Panc1 (cell line): ENCODE measurements at regions not wholly inside any gene's neighbourhood (a gene's known extent, or its start where the extent isn't known, plus 50 kb on each side); places are given as distances from the start of the nearest gene placed in this dataset.

Experiments used
- ATAC-seq: fragments of 200-7000 bp; cut with Tn5 transposase; 2 replicates; pipeline ENCODE4 v1.9.1; 2020; ENCODE audit warnings: mild to moderate bottlenecking, moderate library complexity
- BruUV-seq: library from RNA; stranded (reverse); fragments of 400-500 nt; replicated peaks from 2 replicates; lab custom pipeline; 2021; lab: Mats Ljungman, UMichigan
- CTCF ChIA-PET: fragments of 300-600 bp; sonication (Branson Sonifier 250); formaldehyde crosslinking; loops from one replicate; lab custom pipeline; 2022; ENCODE audit warnings: antibody characterized with exemption; lab: Charles Lee
- POLR2A ChIA-PET: fragments of 300-600 bp; sonication (Branson Sonifier 250); formaldehyde crosslinking; loops from one replicate; lab custom pipeline; 2022; ENCODE audit warnings: antibody characterized with exemption; lab: Charles Lee
- DNase-seq: peaks from one replicate; pipeline ENCODE4 v3.0.0-alpha.2; 2010; ENCODE audit warnings: low read depth, low spot score
- H3K27ac ChIP-seq: 2 replicates; pipeline ENCODE4 v1.5.1; 2011; ENCODE audit warnings: mild to moderate bottlenecking, low read length, inconsistent platforms
- H3K27me3 ChIP-seq: fragments of 200-500 bp; sonication (Bioruptor generic); 2 replicates; pipeline ENCODE4 v1.6.0; 2014; ENCODE audit warnings: low read length, inconsistent platforms; ENCODE audit not compliant: control insufficient read depth, insufficient read depth
- H3K36me3 ChIP-seq: fragments of 200-500 bp; sonication (Bioruptor generic); 2 replicates; pipeline ENCODE4 v1.5.1; 2014; ENCODE audit warnings: inconsistent platforms, mild to moderate bottlenecking, low read length, moderate library complexity; ENCODE audit not compliant: control insufficient read depth, insufficient read depth
- H3K4me1 ChIP-seq: 2 replicates; pipeline ENCODE4 v1.5.1; 2011; ENCODE audit warnings: inconsistent platforms, mild to moderate bottlenecking, low read length, moderate library complexity; ENCODE audit not compliant: control insufficient read depth, insufficient read depth
- H3K4me3 ChIP-seq, 2 experiments: 2 replicates each; pipeline ENCODE4 v1.5.1; 2011 to 2012; ENCODE audit warnings: low read depth in 2 of 2, low read length in 2 of 2, mild to moderate bottlenecking in 2 of 2, inconsistent platforms in 1 of 2, moderate library complexity in 1 of 2
- H3K9me3 ChIP-seq: fragments of 200-500 bp; sonication (Bioruptor generic); 2 replicates; pipeline ENCODE4 v1.5.1; 2014; ENCODE audit warnings: low read depth, mild to moderate bottlenecking, inconsistent platforms, low read length, moderate library complexity; ENCODE audit not compliant: control insufficient read depth, insufficient read depth
- POLR2AphosphoS5 ChIP-seq: IDR thresholded peaks from 2 replicates; pipeline ENCODE4 v1.6.1; 2012; ENCODE audit warnings: mild to moderate bottlenecking, low read depth, low read length, moderate library complexity
- SIN3A ChIP-seq: IDR thresholded peaks from 2 replicates; pipeline ENCODE4 v1.6.1; 2012; ENCODE audit warnings: low read depth, mild to moderate bottlenecking, low read length, moderate library complexity, borderline replicate concordance; ENCODE audit not compliant: insufficient read depth
- TCF7L2 ChIP-seq: IDR thresholded peaks from 2 replicates; pipeline ENCODE4 v1.6.1; 2011; ENCODE audit warnings: mild to moderate bottlenecking, low read depth, low read length, inconsistent platforms
- in situ Hi-C: cut with HindIII; loops from 2 replicates; pipeline ENCODE4 v1.10.0; 2016; ENCODE audit warnings: low sequenced_read_pairs, low pct_unique_long_range_greater_than_20kb
- intact Hi-C: fragments of 100-400 bp; cut with micrococcal nuclease; formaldehyde crosslinking; loops from one replicate; pipeline ENCODE4 v1.10.0; 2022; ENCODE audit not compliant: unreplicated experiment
- TF ChIP-seq, protein P1 (sequence below), 2 experiments: IDR thresholded peaks; 2 replicates each; pipeline ENCODE4 v1.6.1; 2011 to 2012; ENCODE audit warnings: low read depth in 2 of 2, control low read depth in 1 of 2, low read length in 1 of 2, mild to moderate bottlenecking in 1 of 2, moderate library complexity in 1 of 2; ENCODE audit not compliant: insufficient read depth in 1 of 2
- TF ChIP-seq, protein P2 (sequence below): fragments of 450-650 bp; IDR thresholded peaks from 2 replicates; pipeline ENCODE4 v1.5.1; 2017; ENCODE audit warnings: mild to moderate bottlenecking

DNA sequence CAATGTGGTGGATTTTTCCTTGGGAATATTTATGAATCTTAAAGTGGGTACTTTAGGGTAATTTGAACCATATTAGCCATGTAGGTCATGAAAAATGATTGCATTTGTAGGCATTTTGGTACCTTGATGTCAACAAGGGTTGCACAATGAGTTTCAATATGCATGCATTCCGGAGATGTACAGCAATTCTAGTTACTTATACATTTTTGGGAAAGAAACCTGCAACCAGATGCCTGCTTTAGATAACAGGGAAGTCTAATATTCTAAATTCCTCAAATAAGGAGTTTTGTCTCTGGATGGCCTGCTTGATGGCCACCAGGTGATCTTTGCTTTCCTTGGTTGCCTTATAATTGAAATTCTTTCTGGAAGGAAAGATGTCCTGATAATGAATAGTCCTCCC lies 240.5 kb upstream of the SETMAR start:
- ATAC-seq = no peak
- TF ChIP-seq POLR2AphosphoS5 (no peak), SIN3A (no peak), TCF7L2 (no peak)
- TF ChIP-seq, protein P1, sequence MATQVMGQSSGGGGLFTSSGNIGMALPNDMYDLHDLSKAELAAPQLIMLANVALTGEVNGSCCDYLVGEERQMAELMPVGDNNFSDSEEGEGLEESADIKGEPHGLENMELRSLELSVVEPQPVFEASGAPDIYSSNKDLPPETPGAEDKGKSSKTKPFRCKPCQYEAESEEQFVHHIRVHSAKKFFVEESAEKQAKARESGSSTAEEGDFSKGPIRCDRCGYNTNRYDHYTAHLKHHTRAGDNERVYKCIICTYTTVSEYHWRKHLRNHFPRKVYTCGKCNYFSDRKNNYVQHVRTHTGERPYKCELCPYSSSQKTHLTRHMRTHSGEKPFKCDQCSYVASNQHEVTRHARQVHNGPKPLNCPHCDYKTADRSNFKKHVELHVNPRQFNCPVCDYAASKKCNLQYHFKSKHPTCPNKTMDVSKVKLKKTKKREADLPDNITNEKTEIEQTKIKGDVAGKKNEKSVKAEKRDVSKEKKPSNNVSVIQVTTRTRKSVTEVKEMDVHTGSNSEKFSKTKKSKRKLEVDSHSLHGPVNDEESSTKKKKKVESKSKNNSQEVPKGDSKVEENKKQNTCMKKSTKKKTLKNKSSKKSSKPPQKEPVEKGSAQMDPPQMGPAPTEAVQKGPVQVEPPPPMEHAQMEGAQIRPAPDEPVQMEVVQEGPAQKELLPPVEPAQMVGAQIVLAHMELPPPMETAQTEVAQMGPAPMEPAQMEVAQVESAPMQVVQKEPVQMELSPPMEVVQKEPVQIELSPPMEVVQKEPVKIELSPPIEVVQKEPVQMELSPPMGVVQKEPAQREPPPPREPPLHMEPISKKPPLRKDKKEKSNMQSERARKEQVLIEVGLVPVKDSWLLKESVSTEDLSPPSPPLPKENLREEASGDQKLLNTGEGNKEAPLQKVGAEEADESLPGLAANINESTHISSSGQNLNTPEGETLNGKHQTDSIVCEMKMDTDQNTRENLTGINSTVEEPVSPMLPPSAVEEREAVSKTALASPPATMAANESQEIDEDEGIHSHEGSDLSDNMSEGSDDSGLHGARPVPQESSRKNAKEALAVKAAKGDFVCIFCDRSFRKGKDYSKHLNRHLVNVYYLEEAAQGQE (IDR thresholded peaks at IDR 0.05; ENCODE audit: insufficient read depth in 1 of 2, low read depth in 2 of 2, low read length in 1 of 2) = no peak
- TF ChIP-seq, protein P2, sequence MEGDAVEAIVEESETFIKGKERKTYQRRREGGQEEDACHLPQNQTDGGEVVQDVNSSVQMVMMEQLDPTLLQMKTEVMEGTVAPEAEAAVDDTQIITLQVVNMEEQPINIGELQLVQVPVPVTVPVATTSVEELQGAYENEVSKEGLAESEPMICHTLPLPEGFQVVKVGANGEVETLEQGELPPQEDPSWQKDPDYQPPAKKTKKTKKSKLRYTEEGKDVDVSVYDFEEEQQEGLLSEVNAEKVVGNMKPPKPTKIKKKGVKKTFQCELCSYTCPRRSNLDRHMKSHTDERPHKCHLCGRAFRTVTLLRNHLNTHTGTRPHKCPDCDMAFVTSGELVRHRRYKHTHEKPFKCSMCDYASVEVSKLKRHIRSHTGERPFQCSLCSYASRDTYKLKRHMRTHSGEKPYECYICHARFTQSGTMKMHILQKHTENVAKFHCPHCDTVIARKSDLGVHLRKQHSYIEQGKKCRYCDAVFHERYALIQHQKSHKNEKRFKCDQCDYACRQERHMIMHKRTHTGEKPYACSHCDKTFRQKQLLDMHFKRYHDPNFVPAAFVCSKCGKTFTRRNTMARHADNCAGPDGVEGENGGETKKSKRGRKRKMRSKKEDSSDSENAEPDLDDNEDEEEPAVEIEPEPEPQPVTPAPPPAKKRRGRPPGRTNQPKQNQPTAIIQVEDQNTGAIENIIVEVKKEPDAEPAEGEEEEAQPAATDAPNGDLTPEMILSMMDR = no peak
- H3K36me3 ChIP-seq = no peaks in the 10 kb centered on the region
- H3K27ac ChIP-seq = no peak overlapping the region
- DNase-seq = no peak
- CTCF ChIA-PET = no interaction called here
- in situ Hi-C loops = no loop called here
- H3K9me3 ChIP-seq = no peaks in the 10 kb centered on the region
- POLR2A ChIA-PET = no interaction called here
- no peak overlapping the region for H3K4me3 ChIP-seq
- H3K4me1 ChIP-seq = no peaks in the 10 kb centered on the region
- H3K27me3 ChIP-seq = no peaks in the 10 kb centered on the region
- intact Hi-C loops = no loop called here
- no TSS peak for BruUV-seq

DNA sequence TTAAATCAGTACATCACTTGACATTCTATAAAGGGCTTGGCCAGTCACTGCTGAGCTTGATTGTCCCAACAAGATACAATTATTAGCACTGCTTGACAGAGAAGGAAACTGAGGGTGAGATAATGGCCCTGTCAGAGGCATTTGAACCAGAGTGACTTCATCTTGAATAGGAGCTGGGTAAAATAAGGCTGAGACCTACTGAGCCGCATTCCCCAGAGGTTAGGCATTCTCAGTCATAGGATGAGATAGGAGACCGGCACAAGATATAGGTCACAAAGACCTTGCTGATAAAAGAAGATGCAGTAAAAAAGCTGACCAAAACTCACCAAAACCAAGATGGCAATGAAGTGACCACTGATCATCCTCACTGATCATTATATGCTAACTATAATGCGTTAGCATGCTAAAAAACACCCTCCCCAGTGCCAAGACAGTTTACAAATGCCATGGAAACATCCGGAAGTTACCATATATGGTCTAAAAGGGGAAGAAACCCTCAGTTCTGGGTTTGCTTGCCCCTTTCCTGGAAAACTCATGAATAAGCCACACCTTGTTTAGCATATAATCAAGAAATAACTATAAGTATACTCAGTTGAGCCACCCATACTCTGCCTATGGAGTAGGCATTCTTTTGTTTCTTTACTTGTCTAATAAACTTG lies 239.1 kb upstream of the SETMAR start:
- no peaks in the 10 kb centered on the region for H3K4me1 ChIP-seq
- ChIA-PET CTCF (no interaction called here), POLR2A (no interaction called here)
- H3K36me3 ChIP-seq = no peaks in the 10 kb centered on the region
- ATAC-seq (no peak), DNase-seq (no peak)
- no peaks in the 10 kb centered on the region for H3K27me3 ChIP-seq
- no peak overlapping the region for H3K4me3 ChIP-seq
- in situ Hi-C loops = no loop called here
- no peaks in the 10 kb centered on the region for H3K9me3 ChIP-seq
- TF ChIP-seq, protein P1 (IDR thresholded peaks at IDR 0.05; ENCODE audit: insufficient read depth in 1 of 2, low read depth in 2 of 2, low read length in 1 of 2) = no peak
- TF ChIP-seq, protein P2 = no peak
- H3K27ac ChIP-seq = no peak overlapping the region
- no TSS peak for BruUV-seq
- intact Hi-C loops = no loop called here
